ENCODE measurements at regions not wholly inside any gene's neighbourhood (a gene's known extent, or its start where the extent isn't known, plus 50 kb on each side); places are given as distances from the start of the nearest gene placed in this dataset.

DNA sequence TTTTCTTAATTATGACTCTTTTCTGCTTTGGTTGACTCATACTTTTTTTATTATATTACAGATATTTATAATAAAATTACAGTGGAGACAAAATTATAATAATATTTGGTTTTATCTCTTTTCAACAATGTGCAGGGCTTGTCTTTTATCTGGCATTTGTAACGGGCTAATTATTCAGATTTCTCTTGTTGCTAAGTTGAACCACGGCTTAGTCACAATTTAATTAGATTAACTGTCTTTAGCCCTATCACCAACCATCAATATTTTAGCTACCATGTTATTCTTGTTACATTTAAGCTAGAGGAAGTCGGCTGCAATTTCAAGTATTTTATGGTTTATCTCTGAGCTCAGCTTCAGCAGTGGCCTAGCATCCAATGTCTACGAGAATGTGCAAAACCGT lies 798.9 kb upstream of the CA10 start:
- TF ChIP-seq, protein P1, sequence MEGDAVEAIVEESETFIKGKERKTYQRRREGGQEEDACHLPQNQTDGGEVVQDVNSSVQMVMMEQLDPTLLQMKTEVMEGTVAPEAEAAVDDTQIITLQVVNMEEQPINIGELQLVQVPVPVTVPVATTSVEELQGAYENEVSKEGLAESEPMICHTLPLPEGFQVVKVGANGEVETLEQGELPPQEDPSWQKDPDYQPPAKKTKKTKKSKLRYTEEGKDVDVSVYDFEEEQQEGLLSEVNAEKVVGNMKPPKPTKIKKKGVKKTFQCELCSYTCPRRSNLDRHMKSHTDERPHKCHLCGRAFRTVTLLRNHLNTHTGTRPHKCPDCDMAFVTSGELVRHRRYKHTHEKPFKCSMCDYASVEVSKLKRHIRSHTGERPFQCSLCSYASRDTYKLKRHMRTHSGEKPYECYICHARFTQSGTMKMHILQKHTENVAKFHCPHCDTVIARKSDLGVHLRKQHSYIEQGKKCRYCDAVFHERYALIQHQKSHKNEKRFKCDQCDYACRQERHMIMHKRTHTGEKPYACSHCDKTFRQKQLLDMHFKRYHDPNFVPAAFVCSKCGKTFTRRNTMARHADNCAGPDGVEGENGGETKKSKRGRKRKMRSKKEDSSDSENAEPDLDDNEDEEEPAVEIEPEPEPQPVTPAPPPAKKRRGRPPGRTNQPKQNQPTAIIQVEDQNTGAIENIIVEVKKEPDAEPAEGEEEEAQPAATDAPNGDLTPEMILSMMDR (IDR thresholded peaks at IDR 0.05 in 4 of 5, conservative IDR thresholded peaks at IDR 0.05 in 1 of 5) = no peak
- TF ChIP-seq POLR2A (IDR thresholded peaks at IDR 0.05) = no peak
